Stomach (tissue), 4 donors: ENCODE measurements at regions not wholly inside any gene's neighbourhood (a gene's known extent, or its start where the extent isn't known, plus 50 kb on each side); places are given as distances from the start of the nearest gene placed in this dataset.

Source experiments
- POLR2A ChIP-seq, 4 donors: fragments of 450-650 bp; IDR thresholded peaks; one replicate each; pipeline ENCODE4 v1.6.1; 2016; ENCODE audit warnings: antibody characterized with exemption in 4 of 4, control low read depth in 2 of 4, mild to moderate bottlenecking in 1 of 4, moderate library complexity in 1 of 4
- TF ChIP-seq, protein P1 (sequence below), 7 experiments: fragments of 450-650 bp in 4 of 7; fragments of 200-600 bp in 3 of 7; sonication (generic) in 3 of 7; IDR thresholded peaks; one replicate each; pipeline ENCODE4 v1.5.1; 2016 to 2019; ENCODE audit warnings: antibody characterized with exemption in 7 of 7, control low read depth in 2 of 7, mild to moderate bottlenecking in 1 of 7

DNA sequence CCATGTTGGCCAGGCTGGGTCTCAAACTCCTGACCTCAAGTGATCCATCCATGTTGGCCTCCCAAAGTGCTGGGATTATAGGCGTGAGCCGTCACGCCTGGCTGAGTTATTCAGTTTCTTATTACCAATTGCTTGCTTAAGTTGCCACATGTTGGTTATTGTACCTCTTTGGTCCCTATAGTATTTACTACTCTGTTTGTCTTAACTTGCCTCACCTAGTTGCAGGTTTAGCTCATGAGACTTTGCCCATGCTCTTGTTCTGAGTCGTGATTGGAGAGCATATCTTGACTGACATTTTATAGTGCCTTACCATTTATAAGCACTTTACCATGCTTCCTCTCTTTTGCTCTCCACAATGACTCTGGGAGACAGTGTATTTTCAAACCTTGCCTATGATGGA is 134.2 kb upstream of the HDGFL1 start:
- TF ChIP-seq, protein P1, sequence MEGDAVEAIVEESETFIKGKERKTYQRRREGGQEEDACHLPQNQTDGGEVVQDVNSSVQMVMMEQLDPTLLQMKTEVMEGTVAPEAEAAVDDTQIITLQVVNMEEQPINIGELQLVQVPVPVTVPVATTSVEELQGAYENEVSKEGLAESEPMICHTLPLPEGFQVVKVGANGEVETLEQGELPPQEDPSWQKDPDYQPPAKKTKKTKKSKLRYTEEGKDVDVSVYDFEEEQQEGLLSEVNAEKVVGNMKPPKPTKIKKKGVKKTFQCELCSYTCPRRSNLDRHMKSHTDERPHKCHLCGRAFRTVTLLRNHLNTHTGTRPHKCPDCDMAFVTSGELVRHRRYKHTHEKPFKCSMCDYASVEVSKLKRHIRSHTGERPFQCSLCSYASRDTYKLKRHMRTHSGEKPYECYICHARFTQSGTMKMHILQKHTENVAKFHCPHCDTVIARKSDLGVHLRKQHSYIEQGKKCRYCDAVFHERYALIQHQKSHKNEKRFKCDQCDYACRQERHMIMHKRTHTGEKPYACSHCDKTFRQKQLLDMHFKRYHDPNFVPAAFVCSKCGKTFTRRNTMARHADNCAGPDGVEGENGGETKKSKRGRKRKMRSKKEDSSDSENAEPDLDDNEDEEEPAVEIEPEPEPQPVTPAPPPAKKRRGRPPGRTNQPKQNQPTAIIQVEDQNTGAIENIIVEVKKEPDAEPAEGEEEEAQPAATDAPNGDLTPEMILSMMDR (IDR thresholded peaks at IDR 0.05), result no peak
- TF ChIP-seq POLR2A (IDR thresholded peaks at IDR 0.05), result no peak
